Ishikawa (cell line): ENCODE measurements at regions not wholly inside any gene's neighbourhood (a gene's known extent, or its start where the extent isn't known, plus 50 kb on each side); places are given as distances from the start of the nearest gene placed in this dataset.

Experiments used
- CEBPB ChIP-seq: IDR thresholded peaks from 2 replicates; pipeline ENCODE4 v1.6.1; 2012
- CREB1 ChIP-seq: IDR thresholded peaks from 2 replicates; pipeline ENCODE4 v1.6.1; 2012; ENCODE audit warnings: low read depth
- EGR1 ChIP-seq: IDR thresholded peaks from 2 replicates; pipeline ENCODE4 v1.6.1; 2012
- EP300 ChIP-seq: IDR thresholded peaks from 2 replicates; pipeline ENCODE4 v1.6.1; 2012; ENCODE audit warnings: borderline replicate concordance
- FOXM1 ChIP-seq: IDR thresholded peaks from 2 replicates; pipeline ENCODE4 v1.6.1; 2012; ENCODE audit warnings: low read depth, borderline replicate concordance
- MAX ChIP-seq: IDR thresholded peaks from 2 replicates; pipeline ENCODE4 v1.6.1; 2012
- NFIC ChIP-seq: IDR thresholded peaks from 2 replicates; pipeline ENCODE4 v1.6.1; 2012
- RAD21 ChIP-seq: IDR thresholded peaks from 2 replicates; pipeline ENCODE4 v1.6.1; 2012; ENCODE audit warnings: low read depth
- TAF1 ChIP-seq: IDR thresholded peaks from 2 replicates; pipeline ENCODE4 v1.6.1; 2012; ENCODE audit warnings: low read depth, mild to moderate bottlenecking
- TCF12 ChIP-seq: IDR thresholded peaks from 2 replicates; pipeline ENCODE4 v1.6.1; 2012; ENCODE audit warnings: low read depth
- TEAD4 ChIP-seq: IDR thresholded peaks from 2 replicates; pipeline ENCODE4 v1.6.1; 2012
- USF1 ChIP-seq: IDR thresholded peaks from 2 replicates; pipeline ENCODE4 v1.6.1; 2012
- YY1 ChIP-seq: IDR thresholded peaks from 2 replicates; pipeline ENCODE4 v1.6.1; 2012; ENCODE audit warnings: low read depth
- ZBTB7A ChIP-seq: IDR thresholded peaks from 2 replicates; pipeline ENCODE4 v1.6.1; 2012; ENCODE audit warnings: low read depth
- TF ChIP-seq, protein P1 (sequence below): IDR thresholded peaks from 2 replicates; pipeline ENCODE4 v1.6.1; 2012; ENCODE audit warnings: low read depth, mild to moderate bottlenecking

GRCh38 chr13:79740991-79741390 lies 260.0 kb downstream of the NDFIP2 start:
- TF ChIP-seq CEBPB (no peak), TCF12 (no peak), TEAD4 (no peak), CREB1 (no peak), EGR1 (no peak), ZBTB7A (no peak), NFIC (no peak), USF1 (no peak), TAF1 (no peak), EP300 (no peak)
- TF ChIP-seq, protein P1, sequence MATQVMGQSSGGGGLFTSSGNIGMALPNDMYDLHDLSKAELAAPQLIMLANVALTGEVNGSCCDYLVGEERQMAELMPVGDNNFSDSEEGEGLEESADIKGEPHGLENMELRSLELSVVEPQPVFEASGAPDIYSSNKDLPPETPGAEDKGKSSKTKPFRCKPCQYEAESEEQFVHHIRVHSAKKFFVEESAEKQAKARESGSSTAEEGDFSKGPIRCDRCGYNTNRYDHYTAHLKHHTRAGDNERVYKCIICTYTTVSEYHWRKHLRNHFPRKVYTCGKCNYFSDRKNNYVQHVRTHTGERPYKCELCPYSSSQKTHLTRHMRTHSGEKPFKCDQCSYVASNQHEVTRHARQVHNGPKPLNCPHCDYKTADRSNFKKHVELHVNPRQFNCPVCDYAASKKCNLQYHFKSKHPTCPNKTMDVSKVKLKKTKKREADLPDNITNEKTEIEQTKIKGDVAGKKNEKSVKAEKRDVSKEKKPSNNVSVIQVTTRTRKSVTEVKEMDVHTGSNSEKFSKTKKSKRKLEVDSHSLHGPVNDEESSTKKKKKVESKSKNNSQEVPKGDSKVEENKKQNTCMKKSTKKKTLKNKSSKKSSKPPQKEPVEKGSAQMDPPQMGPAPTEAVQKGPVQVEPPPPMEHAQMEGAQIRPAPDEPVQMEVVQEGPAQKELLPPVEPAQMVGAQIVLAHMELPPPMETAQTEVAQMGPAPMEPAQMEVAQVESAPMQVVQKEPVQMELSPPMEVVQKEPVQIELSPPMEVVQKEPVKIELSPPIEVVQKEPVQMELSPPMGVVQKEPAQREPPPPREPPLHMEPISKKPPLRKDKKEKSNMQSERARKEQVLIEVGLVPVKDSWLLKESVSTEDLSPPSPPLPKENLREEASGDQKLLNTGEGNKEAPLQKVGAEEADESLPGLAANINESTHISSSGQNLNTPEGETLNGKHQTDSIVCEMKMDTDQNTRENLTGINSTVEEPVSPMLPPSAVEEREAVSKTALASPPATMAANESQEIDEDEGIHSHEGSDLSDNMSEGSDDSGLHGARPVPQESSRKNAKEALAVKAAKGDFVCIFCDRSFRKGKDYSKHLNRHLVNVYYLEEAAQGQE = no peak

DNA sequence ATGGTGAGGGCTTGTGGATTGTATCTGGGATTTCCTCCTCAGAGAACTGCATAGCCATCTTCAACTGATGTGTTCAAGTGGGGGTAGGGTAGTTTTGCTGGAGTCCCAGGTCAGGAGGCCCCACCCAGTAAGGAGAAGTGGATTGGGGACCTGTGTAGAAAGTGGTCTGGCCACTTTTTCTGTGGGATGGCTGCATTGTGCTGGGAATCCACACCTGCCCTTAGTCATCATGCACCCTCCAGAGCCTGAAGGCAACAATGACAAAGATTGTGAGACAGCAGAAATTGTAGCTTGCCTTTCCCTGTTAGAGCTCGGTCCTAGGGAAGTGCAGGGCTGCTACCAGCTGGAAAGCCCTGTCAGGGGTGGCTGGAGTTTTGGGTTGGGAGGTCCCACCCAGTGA lies 255.4 kb downstream of the NDFIP2 start:
- TF ChIP-seq ZBTB7A (no peak), TCF12 (no peak), CEBPB (no peak), NFIC (no peak), FOXM1 (no peak), YY1 (no peak), EP300 (no peak), CREB1 (no peak), USF1 (no peak), RAD21 (no peak), MAX (no peak), EGR1 (no peak), TEAD4 (no peak), TAF1 (no peak)
- TF ChIP-seq, protein P1 = no peak

GRCh38 chr13:79735228-79735627 lies 254.3 kb downstream of the NDFIP2 start:
- no peak for TF ChIP-seq CEBPB
- no peak for TF ChIP-seq YY1
- TF ChIP-seq USF1 = no peak
- TF ChIP-seq ZBTB7A = no peak
- no peak for TF ChIP-seq FOXM1
- no peak for TF ChIP-seq TAF1
- TF ChIP-seq, protein P1 = no peak

DNA sequence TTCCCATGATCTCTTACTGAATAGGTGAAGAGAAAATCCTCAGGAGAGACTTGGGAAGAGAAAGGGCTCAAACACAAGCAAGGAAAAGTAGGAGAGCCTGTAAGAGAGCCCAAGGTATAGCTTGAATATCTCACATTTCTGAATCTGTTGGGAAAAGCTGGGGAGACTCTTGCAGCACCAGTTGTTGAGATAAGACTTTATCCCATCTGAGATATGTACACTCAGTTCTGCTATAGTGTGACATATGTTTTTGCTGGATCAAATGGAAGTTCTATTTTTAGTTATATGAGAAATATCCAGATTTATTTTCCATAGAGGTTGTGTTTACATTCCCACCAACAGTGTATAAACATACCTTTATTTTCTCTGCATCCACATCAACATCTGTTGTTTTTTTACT lies 246.1 kb downstream of the NDFIP2 start:
- TF ChIP-seq CREB1 = no peak
- TF ChIP-seq, protein P1 = no peak
- TF ChIP-seq USF1 = no peak
- TF ChIP-seq RAD21 = no peak
- no peak for TF ChIP-seq NFIC
- no peak for TF ChIP-seq YY1
- no peak for TF ChIP-seq EP300
- TF ChIP-seq TCF12 = no peak
